HG02973 (cell line): ENCODE measurements at regions not wholly inside any gene's neighbourhood (a gene's known extent, or its start where the extent isn't known, plus 50 kb on each side); places are given as distances from the start of the nearest gene placed in this dataset.

Experiments
- ATAC-seq: cut with Tn5 transposase; IDR thresholded peaks from one replicate; pipeline ENCODE4 v1.9.1; 2021; ENCODE audit warnings: moderate library complexity; ENCODE audit not compliant: unreplicated experiment

DNA sequence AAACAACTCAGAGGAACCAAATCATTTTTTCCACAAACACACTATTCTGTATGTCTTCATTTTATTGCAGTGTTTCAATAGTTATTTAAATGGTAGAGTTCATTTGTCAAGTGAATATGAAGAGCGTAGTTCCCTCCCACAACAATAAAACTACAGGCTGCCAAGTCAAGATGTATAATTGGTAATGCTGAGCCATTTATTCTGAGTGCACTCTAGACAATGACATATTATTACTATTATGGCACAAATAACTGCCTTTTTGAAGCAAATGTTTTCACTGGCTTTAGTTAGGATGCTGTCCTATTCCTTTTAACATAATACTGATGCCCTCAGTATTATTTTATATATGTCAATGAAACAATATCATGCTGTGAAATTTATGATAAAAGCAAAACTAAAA, 102.7 kb upstream of the PCDH15 start:
- no peak for ATAC-seq

DNA sequence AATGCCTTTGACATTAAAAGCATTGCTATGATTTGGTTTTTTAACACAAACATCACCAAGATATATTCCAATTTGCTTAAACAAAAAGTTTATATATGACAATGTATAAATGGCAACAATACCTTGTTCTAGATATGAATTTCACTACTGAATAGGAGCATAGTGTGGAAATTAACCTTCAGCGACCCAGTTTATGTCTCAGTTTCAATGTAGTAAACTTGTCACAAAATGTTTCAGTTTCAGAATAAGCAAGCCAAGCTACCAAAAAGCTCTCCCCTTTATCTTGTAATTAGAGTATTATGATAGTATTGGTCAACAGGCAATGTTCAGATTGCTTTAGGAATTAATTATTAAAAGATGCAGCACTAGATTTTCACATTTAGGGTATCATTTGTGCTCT, 99.6 kb upstream of the PCDH15 start:
- ATAC-seq = peak; percentile 90

DNA sequence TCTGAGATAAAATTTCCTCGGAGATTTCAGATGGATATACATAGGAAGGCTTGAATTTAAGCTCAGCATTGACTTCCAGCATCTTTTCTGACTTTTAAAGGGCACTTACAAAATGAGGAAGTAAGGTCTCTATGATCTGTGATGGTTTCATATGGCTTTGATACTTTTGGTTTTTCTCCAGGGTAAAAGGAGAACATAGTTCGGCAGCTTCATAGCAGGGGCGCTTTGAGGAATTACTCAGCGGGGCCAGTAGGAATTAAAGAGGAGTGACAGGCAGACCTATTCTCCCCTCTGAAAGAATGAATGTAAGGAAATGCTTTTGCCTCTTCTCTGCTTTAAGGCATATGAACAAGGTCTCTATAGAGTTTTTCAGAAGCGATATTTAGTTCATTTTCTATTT, 80.0 kb upstream of the PCDH15 start:
- ATAC-seq = no peak

DNA sequence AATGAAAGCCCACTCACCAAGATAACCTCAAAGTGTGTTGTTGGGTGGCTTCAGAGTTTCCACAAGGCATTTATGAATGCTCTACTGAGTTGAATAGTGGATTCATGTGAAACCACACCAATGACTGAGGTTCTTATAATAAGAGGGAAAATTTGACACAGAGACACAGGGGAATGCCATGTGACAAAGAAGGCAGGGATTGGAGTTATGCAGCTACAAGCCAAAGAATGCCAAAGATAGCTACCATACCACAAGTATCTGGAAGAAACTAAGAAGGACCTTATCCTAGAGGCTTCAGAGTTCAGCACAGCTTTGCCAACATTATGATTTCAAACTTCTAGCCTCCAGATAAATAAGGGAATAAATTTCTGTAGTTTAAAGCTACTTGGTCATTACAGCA, 68.0 kb upstream of the PCDH15 start:
- no peak for ATAC-seq

DNA sequence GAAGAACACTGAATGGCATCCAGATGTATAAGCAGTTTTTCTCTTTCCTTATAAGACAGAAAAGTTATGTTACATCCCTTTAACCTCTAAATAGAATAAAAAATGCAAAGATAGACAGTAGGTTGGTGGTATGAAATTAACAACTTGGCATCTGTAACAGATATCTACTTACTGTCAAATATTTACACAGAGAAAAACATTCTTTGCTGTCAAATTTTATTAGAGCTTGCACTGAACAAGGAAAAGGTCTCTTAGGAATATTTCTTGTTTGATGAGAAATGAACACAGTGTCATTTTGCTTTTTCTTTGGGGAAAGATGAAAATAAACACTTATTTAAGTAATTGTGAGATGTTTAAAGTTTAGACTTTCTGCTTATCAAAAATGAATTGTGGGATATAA, 65.6 kb upstream of the PCDH15 start:
- no peak for ATAC-seq

DNA sequence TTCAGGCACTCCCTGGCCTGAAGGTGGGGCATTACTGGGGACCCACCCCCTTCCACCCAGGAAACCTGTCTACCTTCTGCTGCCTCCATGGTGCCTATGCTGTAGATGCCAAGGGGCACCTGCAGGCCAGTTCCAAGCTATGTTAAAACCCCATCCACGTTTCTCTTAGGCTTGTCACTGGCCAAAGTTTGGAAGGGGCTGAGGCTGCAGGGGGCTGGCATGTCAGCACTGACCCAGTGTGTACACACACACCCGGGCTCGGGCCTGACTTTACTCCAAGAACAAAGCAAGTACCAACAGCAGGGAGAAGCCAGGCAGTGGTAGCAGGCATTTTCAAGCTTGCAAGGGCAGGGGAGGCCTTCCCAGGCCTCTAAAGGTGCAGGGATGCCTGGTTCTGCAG, 53.8 kb upstream of the PCDH15 start:
- ATAC-seq = no peak

DNA sequence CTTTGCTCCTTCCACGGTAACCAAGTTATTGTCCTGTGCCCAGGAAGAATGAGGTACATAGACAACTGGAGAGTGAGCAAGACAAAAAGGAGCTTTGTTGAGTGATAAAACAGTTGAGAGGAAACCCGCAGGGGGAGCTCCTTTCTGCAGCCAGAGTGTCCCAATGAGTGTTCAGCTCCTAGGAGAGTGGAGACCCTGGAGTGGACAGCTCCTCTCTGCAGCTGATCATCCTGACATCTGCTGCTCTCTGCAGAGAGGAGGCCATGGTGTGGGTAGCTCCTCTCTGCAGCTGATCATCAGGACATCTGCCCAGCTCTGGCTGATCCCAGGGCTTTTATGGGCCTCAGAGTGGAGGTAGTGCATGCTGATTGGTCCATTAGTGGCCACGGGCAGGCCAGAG, 53.4 kb upstream of the PCDH15 start:
- no peak for ATAC-seq

DNA sequence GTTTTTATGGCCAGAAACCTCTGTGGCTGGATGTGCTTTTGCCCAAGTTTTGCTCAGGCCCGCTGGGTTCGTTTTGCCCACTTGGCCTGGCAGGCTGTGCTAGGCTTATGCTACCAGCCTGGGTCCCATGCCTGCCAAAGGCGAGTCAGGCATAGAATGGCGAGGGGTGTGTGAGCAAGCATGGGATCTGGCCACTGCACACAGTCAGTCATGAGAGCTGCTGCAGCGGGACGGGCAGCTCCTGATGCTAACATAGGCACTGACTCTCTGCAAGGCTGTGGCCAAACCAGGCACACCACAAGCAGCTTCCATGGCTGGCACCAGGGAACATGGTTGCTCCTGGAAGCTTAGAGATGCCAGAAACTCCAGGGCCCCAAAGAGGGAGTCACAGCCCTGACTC, 52.9 kb upstream of the PCDH15 start:
- ATAC-seq = no peak
